Ovary (tissue), 3 donors: ENCODE measurements at regions not wholly inside any gene's neighbourhood (a gene's known extent, or its start where the extent isn't known, plus 50 kb on each side); places are given as distances from the start of the nearest gene placed in this dataset.

Source experiments
- POLR2A ChIP-seq: fragments of 450-650 bp; IDR thresholded peaks from one replicate; pipeline ENCODE4 v1.6.1; 2017; ENCODE audit warnings: antibody characterized with exemption, mild to moderate bottlenecking, moderate library complexity
- TF ChIP-seq, protein P1 (sequence below), 3 donors: fragments of 450-650 bp in 2 of 3; fragments of 200-600 bp in 1 of 3; IDR thresholded peaks; one replicate each; pipeline versions ENCODE4 v1.5.1 to v1.8.0; 2016 to 2022; ENCODE audit warnings: antibody characterized with exemption in 3 of 3, mild to moderate bottlenecking in 1 of 3
- donor health status: DM: no; HTN: no; CAD: no.

DNA sequence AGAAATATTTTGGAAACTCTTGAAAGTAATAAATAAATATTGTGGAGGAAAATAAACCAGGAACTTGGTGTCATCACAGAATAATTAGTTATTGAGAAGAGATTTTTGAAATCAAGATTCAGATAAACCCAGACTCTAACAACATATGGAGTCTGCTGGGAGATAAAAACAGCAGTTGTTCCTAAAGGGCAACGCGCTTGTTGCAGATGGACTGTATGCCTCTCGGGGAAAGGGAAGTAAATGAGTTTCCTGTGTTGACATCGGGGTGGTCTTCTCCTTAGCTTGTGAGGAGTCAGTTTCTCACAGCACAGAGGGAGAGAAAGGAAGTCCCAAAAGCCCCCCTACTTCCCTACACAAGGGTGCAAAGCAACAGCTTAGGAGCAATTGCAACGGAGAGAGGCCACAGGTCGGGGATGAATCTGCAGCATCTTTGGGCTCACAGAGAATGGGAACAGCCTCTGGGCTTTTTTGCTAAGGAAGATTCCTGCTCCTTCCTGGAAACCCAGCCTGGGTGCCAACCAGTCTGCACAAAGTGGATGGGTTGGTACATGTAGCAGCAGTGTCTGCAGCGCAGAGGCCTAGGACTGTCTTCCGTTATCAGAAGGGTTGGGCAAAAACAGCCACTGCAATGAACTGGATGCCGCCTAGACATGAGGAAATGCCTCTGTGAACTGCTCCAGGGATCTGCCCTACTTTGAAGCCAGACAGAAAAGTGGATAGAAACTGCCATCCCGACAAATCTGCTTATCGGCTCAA, 603.0 kb upstream of the NRSN1 start:
- TF ChIP-seq POLR2A, result no peak
- TF ChIP-seq, protein P1, sequence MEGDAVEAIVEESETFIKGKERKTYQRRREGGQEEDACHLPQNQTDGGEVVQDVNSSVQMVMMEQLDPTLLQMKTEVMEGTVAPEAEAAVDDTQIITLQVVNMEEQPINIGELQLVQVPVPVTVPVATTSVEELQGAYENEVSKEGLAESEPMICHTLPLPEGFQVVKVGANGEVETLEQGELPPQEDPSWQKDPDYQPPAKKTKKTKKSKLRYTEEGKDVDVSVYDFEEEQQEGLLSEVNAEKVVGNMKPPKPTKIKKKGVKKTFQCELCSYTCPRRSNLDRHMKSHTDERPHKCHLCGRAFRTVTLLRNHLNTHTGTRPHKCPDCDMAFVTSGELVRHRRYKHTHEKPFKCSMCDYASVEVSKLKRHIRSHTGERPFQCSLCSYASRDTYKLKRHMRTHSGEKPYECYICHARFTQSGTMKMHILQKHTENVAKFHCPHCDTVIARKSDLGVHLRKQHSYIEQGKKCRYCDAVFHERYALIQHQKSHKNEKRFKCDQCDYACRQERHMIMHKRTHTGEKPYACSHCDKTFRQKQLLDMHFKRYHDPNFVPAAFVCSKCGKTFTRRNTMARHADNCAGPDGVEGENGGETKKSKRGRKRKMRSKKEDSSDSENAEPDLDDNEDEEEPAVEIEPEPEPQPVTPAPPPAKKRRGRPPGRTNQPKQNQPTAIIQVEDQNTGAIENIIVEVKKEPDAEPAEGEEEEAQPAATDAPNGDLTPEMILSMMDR (IDR thresholded peaks at IDR 0.05), result no peak
